GM18861 (cell line): ENCODE measurements at regions not wholly inside any gene's neighbourhood (a gene's known extent, or its start where the extent isn't known, plus 50 kb on each side); places are given as distances from the start of the nearest gene placed in this dataset.

Experiments used
- ATAC-seq: cut with Tn5 transposase; IDR thresholded peaks from one replicate; pipeline ENCODE4 v1.9.1; 2021; ENCODE audit not compliant: unreplicated experiment

- ATAC-seq: no peak
Observed at GRCh38 chr6:43951756-43952675, 175.2 kb downstream of the MRPL14 start.

GRCh38 chr6:43951063-43951755, 176.0 kb downstream of the MRPL14 start:
- no peak for ATAC-seq

GRCh38 chr6:43950731-43951062, 176.6 kb downstream of the MRPL14 start:
- ATAC-seq: no peak

- no peak for ATAC-seq
Observed at GRCh38 chr6:43950051-43950605, 177.1 kb downstream of the MRPL14 start.

GRCh38 chr6:43949551-43949991, 177.7 kb downstream of the MRPL14 start:
- ATAC-seq: no peak

GRCh38 chr6:43948527-43949485, 178.4 kb downstream of the MRPL14 start:
- no peak for ATAC-seq

- ATAC-seq: no peak
Observed at GRCh38 chr6:43947860-43948259, 177.8 kb downstream of the VEGFA start.

- no peak for ATAC-seq
Observed at GRCh38 chr6:43946641-43947363, 176.8 kb downstream of the VEGFA start.

GRCh38 chr6:43945768-43946080, 175.7 kb downstream of the VEGFA start:
- ATAC-seq: no peak

- no peak for ATAC-seq
Observed at GRCh38 chr6:43944908-43945767, 175.1 kb downstream of the VEGFA start.

GRCh38 chr6:43943781-43944250, 173.8 kb downstream of the VEGFA start:
- ATAC-seq: no peak

- no peak for ATAC-seq
Observed at GRCh38 chr6:43943099-43943766, 173.2 kb downstream of the VEGFA start.

GRCh38 chr6:43942616-43943015, 172.6 kb downstream of the VEGFA start:
- ATAC-seq: no peak

GRCh38 chr6:43942011-43942442, 172.0 kb downstream of the VEGFA start:
- no peak for ATAC-seq

GRCh38 chr6:43941174-43941573, 171.2 kb downstream of the VEGFA start:
- no peak for ATAC-seq

- ATAC-seq: no peak
Observed at GRCh38 chr6:43940393-43941087, 170.5 kb downstream of the VEGFA start.

GRCh38 chr6:43940071-43940392, 170.0 kb downstream of the VEGFA start:
- no peak for ATAC-seq
